ENCODE measurements at regions not wholly inside any gene's neighbourhood (a gene's known extent, or its start where the extent isn't known, plus 50 kb on each side); places are given as distances from the start of the nearest gene placed in this dataset.

GRCh38 chr4:27759611-27760575 is 899.3 kb downstream of the STIM2 start:
- no peak for TF ChIP-seq REST (IDR thresholded peaks at IDR 0.05; ENCODE audit: unreplicated experiment)
- TF ChIP-seq ETS1 (IDR thresholded peaks at IDR 0.05), result no peak
- TF ChIP-seq CTCF (conservative IDR thresholded peaks at IDR 0.05; ENCODE audit: low read depth in 2 of 2), result no peak
